ENCODE measurements at regions not wholly inside any gene's neighbourhood (a gene's known extent, or its start where the extent isn't known, plus 50 kb on each side); places are given as distances from the start of the nearest gene placed in this dataset.

GRCh38 chr15:39000008-39000734 is 435.6 kb upstream of the RASGRP1 start:
- no peak for TF ChIP-seq CTCF (IDR thresholded peaks at IDR 0.05)
- no peak for TF ChIP-seq EP300 (IDR thresholded peaks at IDR 0.05)
- TF ChIP-seq POLR2A (IDR thresholded peaks at IDR 0.05; ENCODE audit: low read length) = no peak
- no peak for TF ChIP-seq REST (IDR thresholded peaks at IDR 0.05)

All from A549 (cell line).